HUDEP-2 (cell line): ENCODE measurements at regions not wholly inside any gene's neighbourhood (a gene's known extent, or its start where the extent isn't known, plus 50 kb on each side); places are given as distances from the start of the nearest gene placed in this dataset.

ENCODE experiments used
- DNase-seq, 76 experiments: peaks; one replicate each; lab custom pipeline; 2025; ENCODE audit not compliant: unreplicated experiment in 76 of 76; lab: John Stamatoyannopoulos, UW

DNA sequence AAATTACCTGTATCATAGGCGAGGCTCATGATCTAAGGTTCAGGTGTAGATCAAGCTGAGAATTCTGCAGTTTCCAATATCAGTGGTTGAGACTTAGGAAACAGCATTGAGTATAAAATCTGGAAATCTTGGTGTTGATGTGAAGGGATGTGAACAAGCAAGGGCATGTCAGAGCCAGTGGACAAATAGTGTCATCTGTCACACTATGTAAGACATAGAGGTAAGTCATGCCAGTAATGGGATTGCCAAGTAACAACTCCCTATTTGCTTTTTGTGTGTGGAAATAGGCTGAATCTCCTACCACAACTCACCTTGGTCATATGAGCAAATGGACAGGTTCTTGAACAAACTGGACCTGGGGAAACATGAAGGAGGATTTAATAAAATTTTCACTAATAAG is 334.5 kb upstream of the EMCN start:
- no peak for DNase-seq

- no peak for DNase-seq
Measured at GRCh38 chr4:100849319-100849718, 331.5 kb upstream of the EMCN start.

DNA sequence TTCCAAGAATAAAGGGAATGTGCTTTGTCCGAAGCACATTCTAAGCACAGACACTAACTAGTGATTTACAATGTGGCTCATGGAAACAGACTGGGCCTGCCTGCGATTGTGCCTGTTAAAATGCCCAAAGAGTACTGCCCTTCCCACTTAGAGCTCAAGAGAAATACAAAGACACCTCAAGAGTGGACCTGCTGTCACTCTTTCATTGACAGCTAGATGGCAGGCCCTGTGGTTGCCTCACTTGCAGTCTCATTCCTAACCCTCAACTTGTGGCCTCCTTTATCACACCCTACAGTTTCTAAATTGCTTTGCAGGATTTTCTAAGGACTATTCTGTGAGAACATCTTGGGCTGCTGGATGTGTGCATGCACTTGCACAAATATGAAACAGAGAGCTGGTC is 331.0 kb upstream of the EMCN start:
- peak in 3 of 76 experiments; percentile 3 to 9 (median 7) for DNase-seq

DNA sequence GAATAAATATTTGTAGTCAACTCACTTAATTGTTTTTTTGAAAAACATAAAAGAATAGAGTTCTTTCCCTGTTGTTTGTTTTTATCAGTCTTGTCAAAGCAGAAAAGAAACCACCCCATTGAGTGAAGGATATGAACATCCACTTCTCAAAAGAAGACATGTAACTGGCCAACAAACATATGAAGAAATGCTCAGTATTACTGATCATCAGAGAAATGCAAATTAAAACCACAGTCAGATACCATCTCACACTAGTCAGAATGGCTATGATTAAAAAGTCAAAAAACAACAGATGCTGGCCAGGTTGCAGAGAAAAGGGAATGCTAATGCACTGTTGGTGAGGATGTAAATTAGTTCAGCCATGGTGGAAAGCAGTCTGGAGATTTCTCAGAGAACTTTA is 326.1 kb upstream of the EMCN start:
- DNase-seq, result no peak

DNA sequence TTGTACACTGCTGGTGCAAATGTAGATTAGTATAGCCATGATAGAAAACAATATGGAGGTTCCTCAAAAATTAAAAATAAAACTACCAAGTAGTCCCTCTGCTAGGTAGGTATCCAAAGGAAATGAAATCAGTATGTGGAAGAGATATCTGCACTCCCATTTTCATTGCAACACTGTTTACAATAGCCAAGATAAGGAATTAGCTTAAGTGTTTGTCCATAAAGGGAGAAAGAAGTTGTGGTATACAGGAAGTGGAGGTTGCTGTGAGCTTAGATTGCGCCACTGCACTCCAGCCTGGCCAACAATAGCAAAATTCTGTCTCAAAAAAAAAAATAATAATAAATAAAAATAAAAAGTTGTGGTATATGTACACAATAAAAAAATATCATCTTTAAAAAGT is 325.0 kb upstream of the EMCN start:
- DNase-seq, result no peak

GRCh38 chr4:100841911-100842310 is 324.1 kb upstream of the EMCN start:
- DNase-seq, result no peak

DNA sequence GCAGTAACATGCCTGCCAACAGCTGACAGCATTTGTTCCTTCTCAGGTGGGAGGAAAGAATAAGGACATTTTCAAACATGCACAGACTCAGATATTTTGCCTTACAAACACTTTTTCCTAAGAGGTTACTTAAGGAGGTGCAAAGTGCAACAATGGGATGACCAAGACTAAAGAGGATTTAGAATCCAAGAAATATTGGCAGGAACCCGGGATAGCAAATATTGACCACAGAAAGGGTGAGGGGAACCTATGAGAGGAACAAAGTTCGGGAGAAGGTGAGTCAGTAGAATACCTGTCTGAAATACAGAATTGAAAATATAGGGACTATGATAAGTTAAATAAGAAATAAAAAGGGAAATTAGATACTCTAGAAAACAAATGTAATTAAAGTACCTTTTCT is 321.9 kb upstream of the EMCN start:
- no peak for DNase-seq

- DNase-seq, result no peak
Measured at GRCh38 chr4:100838286-100838685, 320.5 kb upstream of the EMCN start.

DNA sequence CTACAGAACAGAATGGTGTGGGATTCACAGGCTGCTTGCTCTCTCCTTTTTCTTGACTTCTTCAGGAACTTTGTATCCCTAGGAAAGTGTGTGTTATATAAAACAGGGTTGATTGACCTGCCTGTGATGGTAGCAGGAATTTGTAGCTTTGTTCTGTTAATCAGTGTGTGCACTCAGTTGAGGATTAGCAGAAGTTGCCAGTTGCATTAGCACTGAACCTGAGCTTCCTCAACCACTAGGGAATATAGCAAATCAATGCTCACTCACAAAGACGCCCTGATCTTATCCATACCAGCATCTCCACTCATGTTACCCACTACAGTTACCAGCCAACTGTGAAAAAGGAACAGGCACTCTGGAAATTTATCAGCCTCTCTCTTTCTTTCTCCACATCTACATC is 319.1 kb upstream of the EMCN start:
- DNase-seq, result no peak

DNA sequence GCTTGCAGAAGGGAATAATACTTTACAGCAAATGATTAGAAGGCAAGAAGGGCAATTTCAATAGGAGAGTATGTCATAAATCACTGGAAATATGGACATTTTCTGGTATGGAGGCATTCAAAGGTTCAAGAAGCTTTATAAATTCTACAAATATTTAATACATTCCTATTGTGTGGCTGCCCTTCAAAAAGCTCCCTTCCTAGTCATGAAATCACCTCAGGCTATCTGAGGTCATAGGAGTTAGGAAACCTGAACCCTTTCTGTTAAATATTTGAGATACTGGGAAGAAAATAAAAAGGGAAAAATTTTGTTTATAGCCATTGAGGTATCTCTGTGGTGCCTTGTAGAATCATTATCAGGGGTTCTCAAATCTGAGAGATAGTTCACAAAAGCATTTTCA is 316.8 kb upstream of the EMCN start:
- DNase-seq, result no peak

DNA sequence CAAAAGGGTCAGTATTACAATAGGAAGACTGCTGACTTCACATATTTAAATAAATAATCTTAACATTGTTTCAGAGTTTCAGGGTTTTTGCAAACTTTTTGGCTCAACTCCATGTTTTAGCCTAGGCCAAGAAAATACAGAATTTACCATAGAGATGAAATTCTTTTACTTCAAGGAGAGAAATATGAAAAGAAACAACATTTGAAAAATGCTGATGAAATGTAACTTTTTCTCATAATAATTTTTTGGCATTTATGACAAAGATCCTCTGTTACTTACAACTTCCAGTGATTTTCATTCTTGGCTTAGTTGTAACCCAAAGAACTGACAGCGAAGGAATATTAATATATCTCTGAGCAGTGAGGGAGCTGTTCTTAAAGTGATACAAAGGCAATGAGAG is 316.1 kb upstream of the EMCN start:
- DNase-seq, result no peak

DNA sequence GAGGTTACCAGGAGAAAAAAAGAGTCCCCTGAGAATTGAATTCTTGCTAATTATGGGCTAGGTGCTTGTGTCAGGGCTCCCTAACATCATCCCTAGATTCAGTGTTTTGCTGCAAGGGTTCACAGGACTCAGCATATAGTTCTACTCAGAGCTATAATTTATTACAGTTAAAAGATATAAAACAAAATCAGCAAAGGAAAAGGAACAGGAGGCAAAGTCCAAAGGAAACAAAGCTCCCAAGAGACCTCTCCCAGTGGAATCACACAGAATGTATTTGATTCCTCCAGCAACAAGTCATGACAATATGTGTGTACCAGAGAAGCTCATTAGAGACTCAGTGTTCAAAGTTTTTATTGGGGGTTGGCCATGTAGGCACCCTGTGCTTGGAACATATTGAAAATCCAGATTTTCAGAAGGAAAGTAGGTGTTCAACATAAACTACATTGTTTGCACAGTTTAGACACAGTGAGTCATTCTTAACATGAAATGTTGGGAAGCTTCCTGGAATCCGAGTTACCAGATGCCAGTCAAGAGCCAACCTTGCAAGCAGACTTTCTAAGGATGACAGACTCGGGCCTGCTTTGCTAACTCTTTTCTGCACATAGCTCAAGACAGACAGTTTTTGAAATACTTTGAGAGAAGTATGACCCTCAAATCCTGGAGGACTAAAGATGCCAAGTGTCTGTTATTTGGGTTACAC is 311.3 kb upstream of the EMCN start:
- DNase-seq, result no peak

DNA sequence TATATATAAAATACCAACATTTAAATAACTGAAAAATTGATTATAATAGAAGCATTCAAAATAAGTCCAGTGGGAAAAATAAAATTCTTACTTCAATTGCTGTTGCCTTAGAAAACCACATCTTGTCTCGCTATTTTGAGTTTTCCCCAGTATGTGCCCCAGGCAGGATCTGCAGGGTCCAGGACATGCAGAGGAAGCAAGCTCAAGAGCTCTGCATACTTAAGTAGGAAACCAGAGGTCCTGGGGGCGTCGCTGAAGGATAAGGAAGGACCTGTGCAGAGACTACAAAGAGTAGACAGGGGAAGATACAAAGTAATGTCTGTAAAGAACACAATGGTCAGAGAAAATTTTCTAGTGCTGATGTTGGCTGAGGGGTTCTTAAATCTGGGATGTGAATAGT is 310.5 kb upstream of the EMCN start:
- DNase-seq, result no peak

- no peak for DNase-seq
Measured at GRCh38 chr4:100827756-100828155, 309.9 kb upstream of the EMCN start.

DNA sequence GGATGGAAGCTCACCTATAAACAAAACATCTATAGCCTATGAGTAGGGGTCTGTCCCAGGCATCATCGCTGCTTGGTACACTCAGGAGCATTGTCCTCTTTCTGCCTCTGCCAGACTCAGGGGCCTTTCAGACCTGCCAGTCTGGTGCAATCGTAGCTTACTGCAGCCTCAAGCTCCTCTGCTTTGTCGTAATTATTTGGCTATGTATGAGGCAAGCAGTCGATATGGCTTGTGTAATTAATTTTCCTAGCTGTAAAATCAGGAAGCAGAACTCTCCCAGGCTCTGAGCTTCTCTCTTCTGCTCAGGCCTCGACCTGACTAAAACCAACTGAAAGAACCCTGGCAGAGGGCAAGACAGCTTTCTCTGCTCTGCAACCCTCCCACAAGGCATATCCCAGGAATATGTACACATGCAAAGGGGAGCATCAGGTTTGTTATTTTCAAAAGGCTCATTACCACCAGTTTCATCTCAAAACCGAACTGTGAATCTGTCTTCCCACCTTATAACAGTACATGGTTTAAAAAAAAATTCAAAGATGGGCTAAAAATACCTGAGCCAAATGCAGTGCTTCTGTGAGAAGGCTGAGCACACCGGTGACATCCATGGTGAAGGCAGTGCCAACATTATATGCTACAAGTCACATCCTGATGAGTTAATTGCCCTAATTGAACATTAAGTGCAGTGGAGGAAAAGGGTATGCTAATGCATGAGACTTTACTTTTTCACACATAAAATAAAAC is 309.2 kb upstream of the EMCN start:
- no peak for DNase-seq

DNA sequence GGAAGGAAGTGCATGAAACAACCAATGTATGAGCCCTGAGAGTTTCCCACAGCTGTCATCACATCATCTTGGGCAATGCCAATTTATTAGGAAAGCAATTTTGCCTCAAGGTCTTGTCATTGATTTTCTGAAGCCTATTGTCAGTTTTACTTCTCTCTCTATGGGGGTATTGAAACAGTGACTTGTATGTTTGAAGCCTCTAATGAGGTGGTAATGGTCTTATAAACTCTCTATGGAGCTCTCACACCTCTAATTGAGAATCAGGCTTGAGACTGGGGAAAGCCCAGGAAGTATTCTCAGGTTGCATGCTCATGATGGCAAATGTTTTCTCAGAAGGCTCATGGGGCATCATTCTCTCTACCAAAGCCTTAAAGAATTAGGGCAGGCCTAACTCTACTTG is 308.2 kb upstream of the EMCN start:
- no peak for DNase-seq

DNA sequence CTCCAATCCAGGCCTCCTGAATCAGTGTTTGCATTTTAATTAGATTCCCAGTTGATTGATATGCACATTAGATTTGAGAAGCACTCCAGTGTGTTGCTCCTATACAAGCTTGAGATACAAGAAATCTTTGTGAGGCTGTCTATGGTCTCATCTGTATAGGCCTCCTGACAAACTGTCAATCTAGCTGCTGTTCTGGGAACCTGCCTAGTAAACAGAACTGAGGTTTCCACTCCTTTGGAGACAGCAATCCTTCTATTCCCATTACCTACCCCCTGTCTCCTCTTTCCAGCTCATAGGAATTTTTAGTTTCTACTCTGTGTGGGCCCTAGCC is 306.1 kb upstream of the EMCN start:
- DNase-seq, result no peak

GRCh38 chr4:100823066-100823992 is 305.5 kb upstream of the EMCN start:
- no peak for DNase-seq

GRCh38 chr4:100820249-100820648 is 302.4 kb upstream of the EMCN start:
- DNase-seq, result no peak

DNA sequence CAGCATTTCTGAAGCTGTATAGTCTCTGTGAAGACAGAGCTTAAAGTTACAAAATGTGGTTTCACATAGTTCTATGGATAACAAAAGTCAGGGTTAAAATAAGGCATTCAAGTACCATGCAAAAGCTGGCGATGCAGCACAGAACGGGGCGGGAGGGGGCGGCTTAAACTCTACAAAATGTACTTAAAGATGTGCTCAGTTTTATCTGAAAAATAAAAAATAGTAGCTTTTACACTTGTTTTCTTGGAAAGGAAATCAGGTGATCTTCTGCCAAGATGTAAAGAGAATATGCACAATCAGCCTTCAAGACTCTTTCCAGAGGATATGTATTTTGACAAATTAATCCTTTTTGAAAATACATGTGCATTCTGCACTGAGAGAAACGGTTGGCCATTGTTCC is 301.7 kb upstream of the EMCN start:
- DNase-seq, result no peak

DNA sequence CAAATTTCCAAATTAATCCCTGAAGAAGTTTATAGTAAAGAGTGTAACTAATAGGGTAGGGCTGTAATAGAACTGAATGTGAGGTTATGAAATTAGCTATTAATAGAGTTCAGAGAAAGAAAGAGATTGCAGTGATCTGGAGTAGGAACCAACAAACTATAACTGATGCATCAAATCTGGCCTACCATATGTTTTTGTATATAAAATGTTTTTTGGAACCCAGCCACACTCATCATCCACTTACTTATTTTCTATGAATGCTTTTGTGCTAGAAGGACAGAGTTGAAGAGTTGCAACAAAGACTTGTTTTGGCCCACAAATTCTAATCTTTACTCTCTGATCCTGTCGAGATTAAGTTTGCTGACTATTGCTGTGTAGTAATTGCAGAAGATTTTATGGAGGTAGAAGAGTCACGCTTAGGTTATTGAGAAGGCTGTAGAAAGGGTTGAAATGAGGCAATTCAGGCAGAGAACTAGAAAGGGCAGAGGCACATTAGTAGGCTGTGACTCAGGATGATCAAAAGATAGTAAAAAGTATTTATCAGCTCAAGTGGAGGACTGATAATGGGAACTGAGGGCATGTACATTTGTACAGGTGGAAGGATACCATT is 298.7 kb upstream of the EMCN start:
- DNase-seq, result no peak
